Small intestine (tissue), 7 donors: ENCODE measurements at regions not wholly inside any gene's neighbourhood (a gene's known extent, or its start where the extent isn't known, plus 50 kb on each side); places are given as distances from the start of the nearest gene placed in this dataset.

Experiments
- DNase-seq, 2 donors: peaks; one replicate each; pipeline versions ENCODE4 v3.0.0 to v3.0.0-alpha.2; 2013
- FAIRE-seq: peaks from 2 replicates; lab custom pipeline; 2012; peaks lifted over from hg19 to GRCh38; lab: Jason Lieb, UNC
- H3K27ac ChIP-seq, 3 donors: one replicate each; pipeline ENCODE4 v1.5.1; 2013; ENCODE audit warnings: low read length in 2 of 3, mild to moderate bottlenecking in 2 of 3, control low read depth in 1 of 3, inconsistent platforms in 1 of 3, low read depth in 1 of 3, moderate library complexity in 1 of 3
- H3K27me3 ChIP-seq, 3 donors: one replicate each; pipeline ENCODE4 v1.6.1; 2013; ENCODE audit warnings: low read length in 3 of 3, inconsistent platforms in 1 of 3; ENCODE audit not compliant: control insufficient read depth in 3 of 3, insufficient read depth in 3 of 3
- H3K36me3 ChIP-seq, 3 donors: one replicate each; pipeline ENCODE4 v1.6.1; 2013; ENCODE audit warnings: low read length in 3 of 3, inconsistent platforms in 1 of 3, low read depth in 1 of 3, mild to moderate bottlenecking in 1 of 3, moderate library complexity in 1 of 3; ENCODE audit not compliant: control insufficient read depth in 3 of 3, insufficient read depth in 2 of 3
- H3K4me1 ChIP-seq, 3 donors: one replicate each; pipeline ENCODE4 v1.6.1; 2013; ENCODE audit warnings: low read length in 2 of 3, inconsistent platforms in 1 of 3, low read depth in 1 of 3, mild to moderate bottlenecking in 1 of 3, moderate library complexity in 1 of 3; ENCODE audit not compliant: control insufficient read depth in 3 of 3, insufficient read depth in 2 of 3
- H3K4me3 ChIP-seq, 3 donors: one replicate each; pipeline ENCODE4 v1.5.1; 2013; ENCODE audit warnings: low read length in 3 of 3, control low read depth in 1 of 3, inconsistent platforms in 1 of 3, low read depth in 1 of 3, mild to moderate bottlenecking in 1 of 3, moderate library complexity in 1 of 3
- H3K9me3 ChIP-seq, 2 donors: one replicate each; pipeline ENCODE4 v1.6.1; 2013; ENCODE audit warnings: low read depth in 1 of 2, low read length in 1 of 2; ENCODE audit not compliant: control insufficient read depth in 2 of 2, insufficient read depth in 1 of 2
- WGBS, 3 donors: extraction: QIAGEN DNeasy Blood & Tissue Kit; methylation state at CpG; one replicate each; pipeline ENCODE4 v1.1.7; 2013; 5-methylcytosine and 5-hydroxymethylcytosine counted together
- donor health status: healthy with polysubstance abuse.
- donor health status: control.
- donor health status: control.
- donor health status: Bipolar disorder and iron deficiency.
- donor health status: healthy.

DNA sequence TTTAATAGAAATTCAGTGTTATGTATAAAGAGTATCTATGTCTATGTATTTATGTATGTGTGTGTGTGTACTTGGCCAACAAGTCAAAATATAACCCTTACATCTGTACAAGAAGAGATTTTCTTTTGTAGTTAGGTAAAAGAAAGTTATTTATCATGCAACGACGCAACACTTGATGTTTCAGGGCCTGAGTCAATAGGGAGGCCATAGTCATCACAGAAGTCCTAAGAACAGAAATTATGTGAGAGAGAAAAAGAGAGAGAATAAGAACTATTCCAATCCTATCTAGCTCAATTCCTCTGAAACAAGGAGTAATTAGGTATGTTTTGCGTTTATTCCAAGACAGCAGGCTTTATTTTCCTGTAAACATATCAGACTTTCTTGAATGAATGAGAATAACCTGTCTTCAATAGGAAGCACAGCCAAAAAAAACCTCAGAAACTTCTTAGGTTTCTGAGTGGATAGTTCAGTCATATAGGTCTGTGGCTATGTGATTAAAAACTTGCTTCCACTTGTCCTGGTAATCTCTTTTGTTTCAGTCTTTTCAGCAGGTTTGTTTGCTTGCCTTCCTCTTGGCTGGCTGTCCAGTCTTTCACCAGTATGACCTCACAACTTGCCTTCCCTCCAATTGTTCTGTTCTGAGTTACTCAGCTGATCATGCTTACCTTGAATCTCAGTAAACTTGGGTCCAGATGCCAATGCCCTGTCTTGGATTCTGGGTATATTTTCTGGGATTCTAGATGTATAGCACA lies 382.4 kb upstream of the GBE1 start:
- Histone ChIP-seq H3K4me3 (no peak overlapping the region), H3K36me3 (no peaks in the 10 kb centered on the region), H3K27me3 (no peaks in the 10 kb centered on the region), H3K4me1 (no peaks in the 10 kb centered on the region), H3K27ac (no peak overlapping the region), H3K9me3 (peaks cover 0 to 8% of the 10 kb centered on the region in 2 donors)
- FAIRE-seq: no peak
- DNase-seq: no peak
- 84 to 90% (median 86%) methylated on average over 3 of the region's 3 CpGs for WGBS, 3 donors

DNA sequence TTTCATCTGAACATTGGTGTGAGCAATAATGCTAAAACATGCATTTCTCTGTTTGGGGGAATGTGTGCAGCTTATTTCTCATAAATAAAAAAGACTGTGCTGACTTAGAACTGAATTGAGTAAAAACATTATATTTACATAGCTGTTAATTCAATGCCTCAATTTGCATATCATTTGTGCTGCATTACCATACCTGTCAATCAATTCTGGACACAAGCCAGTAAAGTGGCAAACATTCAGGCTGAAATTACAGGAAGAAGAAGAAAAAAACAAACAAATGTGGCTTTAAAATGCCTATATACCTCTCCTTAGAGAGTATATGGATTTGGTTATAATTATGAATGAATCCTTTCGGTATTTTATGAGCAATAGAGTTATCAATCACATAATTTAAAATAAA lies 380.1 kb upstream of the GBE1 start:
- no peak overlapping the region for H3K4me3 ChIP-seq
- DNase-seq (no peak), FAIRE-seq (no peak)
- H3K27me3 ChIP-seq: no peaks in the 10 kb centered on the region
- no peaks in the 10 kb centered on the region for H3K4me1 ChIP-seq
- 76 to 92% (median 81%) methylated on average over 1 of the region's 1 CpG for WGBS, 3 donors
- H3K27ac ChIP-seq: no peak overlapping the region
- no peaks in the 10 kb centered on the region for H3K36me3 ChIP-seq
- H3K9me3 ChIP-seq: peaks cover 0 to 8% of the 10 kb centered on the region in 2 donors

DNA sequence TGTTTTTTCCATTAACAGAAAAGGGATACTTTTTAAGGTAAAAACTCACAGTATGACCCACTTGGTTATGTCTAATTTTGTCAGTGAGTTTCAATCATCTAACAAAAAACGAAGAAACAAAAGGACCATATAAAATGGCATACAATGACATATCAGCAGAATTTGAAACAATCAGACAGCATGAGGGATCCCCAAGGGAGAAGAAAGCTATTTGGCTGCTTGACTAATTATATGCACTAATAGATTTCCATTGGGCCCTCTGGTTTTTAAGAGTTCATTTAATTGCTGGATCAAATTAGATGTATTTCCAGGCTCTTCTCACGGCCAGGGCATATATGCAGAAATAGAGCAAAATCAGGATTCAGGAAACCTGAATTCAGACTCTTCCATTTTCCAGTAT lies 376.4 kb upstream of the GBE1 start:
- no peaks in the 10 kb centered on the region for H3K36me3 ChIP-seq
- H3K4me1 ChIP-seq: no peaks in the 10 kb centered on the region
- DNase-seq (no peak), FAIRE-seq (no peak)
- peaks cover 0 to 8% of the 10 kb centered on the region in 2 donors for H3K9me3 ChIP-seq
- no peaks in the 10 kb centered on the region for H3K27me3 ChIP-seq
- H3K4me3 ChIP-seq: no peak overlapping the region
- 64 to 74% (median 69%) methylated on average over 2 of the region's 2 CpGs for WGBS, 3 donors
- no peak overlapping the region for H3K27ac ChIP-seq

GRCh38 chr3:82137050-82137449 lies 375.6 kb upstream of the GBE1 start:
- H3K9me3 ChIP-seq: peaks cover 0 to 8% of the 10 kb centered on the region in 2 donors
- WGBS, 3 donors: 47 to 72% (median 60%) methylated on average over 3 of the region's 3 CpGs
- no peaks in the 10 kb centered on the region for H3K4me1 ChIP-seq
- no peak overlapping the region for H3K4me3 ChIP-seq
- no peak for FAIRE-seq
- no peak for DNase-seq
- H3K27ac ChIP-seq: no peak overlapping the region
- no peaks in the 10 kb centered on the region for H3K27me3 ChIP-seq
- no peaks in the 10 kb centered on the region for H3K36me3 ChIP-seq

- Histone ChIP-seq H3K27ac (no peak overlapping the region), H3K9me3 (no peaks in the 10 kb centered on the region), H3K4me1 (no peaks in the 10 kb centered on the region), H3K27me3 (no peaks in the 10 kb centered on the region), H3K36me3 (no peaks in the 10 kb centered on the region), H3K4me3 (no peak overlapping the region)
- peak; percentile 52 to 57 for DNase-seq
- 29% methylated on average over 5 of the region's 5 CpGs for WGBS, 3 donors
- no peak for FAIRE-seq
Measured at GRCh38 chr3:82133070-82133606, 371.7 kb upstream of the GBE1 start.

DNA sequence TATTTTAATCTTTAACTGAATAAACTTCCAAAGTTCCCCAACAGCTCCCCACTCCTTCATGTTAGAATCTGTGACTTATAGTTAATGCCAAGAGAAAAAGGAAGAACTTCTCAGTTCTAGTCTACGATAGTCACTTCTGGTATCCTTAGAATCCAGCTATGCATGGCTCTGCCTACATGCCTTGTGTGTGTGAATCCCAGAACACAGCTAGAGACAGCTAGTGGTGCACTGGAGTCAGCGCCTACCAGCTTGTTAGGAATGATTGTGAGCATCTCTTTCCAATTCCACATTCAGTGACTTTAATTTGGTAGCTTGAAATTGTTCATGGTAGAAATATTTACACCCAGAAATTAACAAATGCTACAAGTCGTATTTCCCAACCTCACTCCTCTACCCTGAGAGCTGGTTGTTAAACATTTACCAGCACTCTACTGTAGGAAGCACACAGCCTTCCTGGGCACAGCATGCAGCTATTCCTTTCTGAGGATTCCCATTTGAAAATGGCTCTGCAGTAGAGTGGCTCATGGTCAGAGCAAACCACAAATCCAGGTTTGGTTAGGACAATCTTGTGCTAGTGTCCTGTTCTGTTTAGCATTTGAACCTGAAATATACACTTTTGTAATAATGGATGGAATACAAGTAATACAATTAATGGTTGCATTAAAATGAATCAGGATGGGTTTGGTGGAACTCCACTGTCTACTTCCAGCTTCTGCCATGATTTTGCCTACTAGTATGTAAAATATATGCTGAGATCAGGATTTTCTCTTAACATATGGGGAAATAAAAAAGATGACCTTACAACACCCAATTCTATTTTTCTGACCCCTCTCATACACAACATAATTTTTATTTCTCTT lies 371.0 kb upstream of the GBE1 start:
- DNase-seq (no peak), FAIRE-seq (no peak)
- 62 to 73% (median 65%) methylated on average over 3 of the region's 3 CpGs for WGBS, 3 donors
- Histone ChIP-seq H3K4me3 (no peak overlapping the region), H3K36me3 (no peaks in the 10 kb centered on the region), H3K27ac (no peak overlapping the region), H3K9me3 (no peaks in the 10 kb centered on the region), H3K27me3 (no peaks in the 10 kb centered on the region), H3K4me1 (no peaks in the 10 kb centered on the region)

DNA sequence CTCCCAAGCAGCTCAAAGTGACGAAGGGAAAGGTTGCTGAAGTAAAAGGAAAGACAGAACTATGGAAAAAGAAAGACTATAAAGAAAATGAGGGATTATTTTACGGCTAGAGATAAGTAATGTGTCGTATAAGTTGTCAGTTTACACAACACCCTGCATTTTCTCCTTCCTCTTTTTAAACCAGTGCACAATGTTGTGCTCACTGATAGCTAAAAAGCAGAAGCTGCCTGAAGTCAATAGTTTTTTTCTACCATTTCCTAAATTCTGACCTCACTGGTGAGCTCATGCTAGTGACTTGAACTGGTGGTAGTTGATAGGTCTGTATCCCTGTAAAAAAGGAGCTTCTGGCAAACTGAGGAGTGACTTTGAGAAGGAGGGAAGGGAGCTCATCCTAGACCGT lies 368.6 kb upstream of the GBE1 start:
- Histone ChIP-seq H3K4me1 (no peaks in the 10 kb centered on the region), H3K36me3 (no peaks in the 10 kb centered on the region), H3K9me3 (no peaks in the 10 kb centered on the region), H3K4me3 (no peak overlapping the region), H3K27ac (no peak overlapping the region), H3K27me3 (no peaks in the 10 kb centered on the region)
- DNase-seq (no peak), FAIRE-seq (no peak)
- WGBS, 3 donors: 44 to 60% (median 50%) methylated on average over 4 of the region's 4 CpGs

- Histone ChIP-seq H3K27ac (no peak overlapping the region), H3K36me3 (no peaks in the 10 kb centered on the region), H3K4me3 (no peak overlapping the region), H3K4me1 (no peaks in the 10 kb centered on the region), H3K27me3 (no peaks in the 10 kb centered on the region), H3K9me3 (no peaks in the 10 kb centered on the region)
- DNase-seq (no peak), FAIRE-seq (no peak)
- 68 to 76% (median 75%) methylated on average over 2 of the region's 2 CpGs for WGBS, 3 donors
Measured at GRCh38 chr3:82129221-82129801, 367.9 kb upstream of the GBE1 start.
